ENCODE measurements at regions not wholly inside any gene's neighbourhood (a gene's known extent, or its start where the extent isn't known, plus 50 kb on each side); places are given as distances from the start of the nearest gene placed in this dataset.

DNA sequence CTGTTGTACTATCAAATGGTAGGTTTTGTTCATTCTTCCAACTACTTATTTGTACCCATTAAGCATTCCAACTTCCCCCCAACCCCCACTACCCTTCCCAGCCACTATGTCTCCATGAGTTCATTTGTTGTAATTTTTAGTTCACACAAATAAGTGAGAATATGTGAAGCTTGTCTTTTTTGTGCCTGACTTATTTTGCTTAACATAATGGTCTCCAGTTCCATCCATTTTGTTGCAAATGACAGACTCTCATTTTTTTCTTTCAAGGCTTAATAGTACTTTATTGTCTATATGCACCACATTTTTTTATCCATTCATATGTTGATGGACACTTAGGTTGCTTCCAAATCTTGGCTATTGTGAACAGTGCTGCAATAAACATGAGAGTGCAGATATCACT, 86.2 kb downstream of the ALG10B start:
- no peak overlapping the region for H3K27ac ChIP-seq
- no peak for TF ChIP-seq ZFX (IDR thresholded peaks at IDR 0.05)
- TF ChIP-seq, protein P1, sequence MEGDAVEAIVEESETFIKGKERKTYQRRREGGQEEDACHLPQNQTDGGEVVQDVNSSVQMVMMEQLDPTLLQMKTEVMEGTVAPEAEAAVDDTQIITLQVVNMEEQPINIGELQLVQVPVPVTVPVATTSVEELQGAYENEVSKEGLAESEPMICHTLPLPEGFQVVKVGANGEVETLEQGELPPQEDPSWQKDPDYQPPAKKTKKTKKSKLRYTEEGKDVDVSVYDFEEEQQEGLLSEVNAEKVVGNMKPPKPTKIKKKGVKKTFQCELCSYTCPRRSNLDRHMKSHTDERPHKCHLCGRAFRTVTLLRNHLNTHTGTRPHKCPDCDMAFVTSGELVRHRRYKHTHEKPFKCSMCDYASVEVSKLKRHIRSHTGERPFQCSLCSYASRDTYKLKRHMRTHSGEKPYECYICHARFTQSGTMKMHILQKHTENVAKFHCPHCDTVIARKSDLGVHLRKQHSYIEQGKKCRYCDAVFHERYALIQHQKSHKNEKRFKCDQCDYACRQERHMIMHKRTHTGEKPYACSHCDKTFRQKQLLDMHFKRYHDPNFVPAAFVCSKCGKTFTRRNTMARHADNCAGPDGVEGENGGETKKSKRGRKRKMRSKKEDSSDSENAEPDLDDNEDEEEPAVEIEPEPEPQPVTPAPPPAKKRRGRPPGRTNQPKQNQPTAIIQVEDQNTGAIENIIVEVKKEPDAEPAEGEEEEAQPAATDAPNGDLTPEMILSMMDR (conservative IDR thresholded peaks at IDR 0.05), result no peak

DNA sequence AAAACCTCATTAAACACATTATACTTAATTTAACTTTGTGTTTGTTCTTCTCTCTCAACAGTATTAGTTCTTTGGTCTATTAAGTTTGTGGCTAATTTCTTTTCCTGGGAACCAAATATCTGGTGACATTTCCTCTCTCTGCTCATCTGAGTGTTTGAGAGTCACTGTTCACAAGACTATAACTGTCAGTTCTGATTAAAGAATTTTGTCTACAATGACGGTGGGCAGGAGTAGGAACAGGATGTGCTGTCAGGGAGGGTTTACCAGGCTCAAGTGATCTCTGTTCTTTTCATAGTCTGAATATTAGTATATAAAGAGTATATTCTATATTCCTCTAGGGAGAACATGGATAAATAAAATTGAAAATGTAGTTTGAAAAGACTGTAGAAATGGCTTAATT, 92.9 kb downstream of the ALG10B start:
- TF ChIP-seq, protein P1 (conservative IDR thresholded peaks at IDR 0.05), result no peak
- TF ChIP-seq ZFX (IDR thresholded peaks at IDR 0.05), result no peak

DNA sequence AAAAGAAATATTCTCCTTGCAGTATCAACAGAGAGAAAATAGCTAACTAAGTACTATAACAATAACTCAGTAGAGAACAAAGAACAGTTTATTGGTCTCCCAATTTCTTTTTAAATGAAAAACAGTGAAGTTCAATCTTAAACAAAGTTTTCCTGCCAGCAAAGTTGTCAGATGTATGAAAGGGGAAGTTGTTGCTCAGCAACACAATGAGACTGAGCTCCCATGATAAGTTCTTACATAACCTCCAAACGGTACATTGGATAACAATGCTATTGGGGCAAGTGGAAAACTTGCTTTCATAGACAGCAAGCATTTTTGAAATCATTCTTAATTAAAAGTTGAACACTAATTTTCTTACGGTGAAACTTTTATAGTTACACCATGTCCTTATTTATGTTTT, 94.9 kb downstream of the ALG10B start:
- TF ChIP-seq, protein P1 (conservative IDR thresholded peaks at IDR 0.05), result no peak
- no peak for TF ChIP-seq ZFX (IDR thresholded peaks at IDR 0.05)
- H3K27ac ChIP-seq, result no peak overlapping the region

More for the DNA sequence above, 92.9 kb downstream of the ALG10B start:
- no peak overlapping the region for H3K27ac ChIP-seq

DNA sequence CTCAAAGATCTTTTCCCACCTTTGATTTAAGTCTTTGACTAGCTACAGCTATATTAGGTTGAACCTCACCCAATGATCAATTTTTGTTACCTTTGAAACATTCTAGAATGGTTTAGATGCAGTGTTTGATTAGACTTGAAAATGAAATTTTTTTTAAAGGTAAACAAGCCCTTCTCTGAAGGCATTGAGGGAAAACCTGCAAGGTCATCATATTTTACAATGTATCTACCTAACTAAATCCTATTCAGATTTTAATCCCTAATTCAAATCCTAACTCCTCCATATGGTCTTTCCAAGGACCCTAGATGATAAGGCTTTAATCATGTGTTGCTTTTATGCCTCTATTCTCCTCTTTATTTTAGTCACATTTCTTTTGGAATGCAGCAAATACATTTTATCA, 95.4 kb downstream of the ALG10B start:
- TF ChIP-seq ZFX (IDR thresholded peaks at IDR 0.05), result no peak
- TF ChIP-seq, protein P1 (conservative IDR thresholded peaks at IDR 0.05), result no peak
- no peak overlapping the region for H3K27ac ChIP-seq

DNA sequence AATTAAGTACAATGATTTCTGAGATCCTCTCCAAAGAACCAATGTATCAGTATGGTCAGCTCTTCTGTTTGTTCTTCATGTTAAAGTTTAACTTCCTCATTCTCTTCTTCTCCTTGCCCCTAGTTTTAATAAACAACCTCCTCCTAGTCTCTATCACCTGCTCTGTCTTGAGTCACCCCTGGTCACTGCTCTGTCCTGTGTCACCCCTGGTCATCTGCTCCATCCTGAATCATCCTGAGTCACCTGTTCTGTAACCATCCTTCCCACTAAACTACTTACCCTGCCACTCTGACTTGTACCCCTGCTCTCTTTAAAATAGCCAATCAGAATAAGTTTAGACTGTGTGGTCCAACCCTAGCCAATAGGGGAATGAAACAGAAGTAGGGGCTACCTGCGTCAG, 100.5 kb downstream of the ALG10B start:
- TF ChIP-seq ZFX (IDR thresholded peaks at IDR 0.05), result no peak
- TF ChIP-seq, protein P1 (conservative IDR thresholded peaks at IDR 0.05), result no peak
- no peak overlapping the region for H3K27ac ChIP-seq

DNA sequence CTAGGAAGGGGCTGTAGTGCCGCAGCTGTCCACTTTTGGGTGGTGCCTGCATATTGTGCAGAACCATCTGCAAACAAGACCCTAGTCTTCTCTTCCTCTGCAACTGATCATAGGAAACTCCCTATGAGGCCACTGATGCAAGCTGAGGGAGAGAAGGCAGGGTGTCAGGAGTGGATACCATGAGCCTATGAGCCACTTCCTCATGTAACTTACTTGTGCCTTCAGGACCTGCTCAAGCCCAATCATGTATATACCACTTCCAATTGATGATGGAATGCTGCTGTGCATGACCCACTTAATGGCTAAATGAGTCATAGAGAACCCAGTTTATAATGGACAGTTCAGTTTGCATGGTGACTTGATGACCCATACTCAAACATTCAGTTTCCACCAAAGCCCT, 107.9 kb downstream of the ALG10B start:
- TF ChIP-seq, protein P1 (conservative IDR thresholded peaks at IDR 0.05), result no peak
- TF ChIP-seq ZFX (IDR thresholded peaks at IDR 0.05), result no peak
- no peak overlapping the region for H3K27ac ChIP-seq

DNA sequence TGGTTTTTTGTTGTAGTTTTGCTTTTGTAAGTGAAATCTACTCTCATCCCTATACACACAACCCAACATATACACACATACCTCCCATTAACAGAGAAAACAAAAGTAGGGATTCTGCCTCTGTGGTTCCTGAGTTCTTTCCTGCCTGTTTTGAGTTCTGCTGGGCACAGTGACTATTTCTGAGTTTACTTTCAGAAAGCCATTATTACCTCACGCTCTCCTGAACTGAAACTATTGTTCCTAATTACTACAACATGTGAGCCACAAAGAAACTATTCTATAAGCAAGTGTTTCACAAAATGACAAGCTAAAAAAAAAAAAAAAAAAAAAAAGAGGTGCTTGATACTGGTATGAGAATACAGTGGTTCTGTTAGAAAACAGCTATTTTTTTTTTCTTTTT, 110.9 kb downstream of the ALG10B start:
- H3K27ac ChIP-seq, result no peak overlapping the region
- no peak for TF ChIP-seq ZFX (IDR thresholded peaks at IDR 0.05)
- TF ChIP-seq, protein P1 (conservative IDR thresholded peaks at IDR 0.05), result no peak

Data from C4-2B (cell line).